HepG2 (cell line): ENCODE measurements at regions not wholly inside any gene's neighbourhood (a gene's known extent, or its start where the extent isn't known, plus 50 kb on each side); places are given as distances from the start of the nearest gene placed in this dataset.

Source experiments
- ARID2 ChIP-seq: sonication (generic); formaldehyde crosslinking; IDR thresholded peaks from 2 replicates; pipeline ENCODE4 v1.8.1; 2022; ENCODE audit warnings: mild to moderate bottlenecking, missing genetic modification reagents, borderline replicate concordance
- CEBPG ChIP-seq: IDR thresholded peaks from 2 replicates; pipeline ENCODE4 v1.6.1; 2016
- CREB1 ChIP-seq, 2 experiments: fragments of 450-650 bp in 1 of 2; IDR thresholded peaks; 2 replicates each; pipeline ENCODE4 v1.6.1; 2016 to 2017; ENCODE audit warnings: control low read depth in 1 of 2, mild to moderate bottlenecking in 1 of 2, missing compliant biosample characterization in 1 of 2, missing genetic modification characterization in 1 of 2
- HDAC1 ChIP-seq: sonication (generic); formaldehyde crosslinking; IDR thresholded peaks from 2 replicates; pipeline ENCODE4 v1.5.1; 2020; ENCODE audit warnings: mild to moderate bottlenecking, missing genetic modification reagents
- HNF4G ChIP-seq, 2 experiments: sonication (generic) in 1 of 2; formaldehyde crosslinking in 1 of 2; IDR thresholded peaks; 2 replicates each; pipeline versions ENCODE4 v1.4.0 to v1.6.1; 2011 to 2020; ENCODE audit warnings: borderline replicate concordance in 2 of 2, low read depth in 2 of 2, mild to moderate bottlenecking in 2 of 2, low read length in 1 of 2, missing genetic modification reagents in 1 of 2, moderate library complexity in 1 of 2
- JARID2 ChIP-seq: sonication (generic); formaldehyde crosslinking; IDR thresholded peaks from 2 replicates; pipeline ENCODE4 v1.8.1; 2023; ENCODE audit warnings: missing genetic modification reagents, inconsistent platforms; ENCODE audit not compliant: insufficient replicate concordance
- KLF12 ChIP-seq: sonication (generic); formaldehyde crosslinking; IDR thresholded peaks from 2 replicates; pipeline ENCODE4 v1.4.0; 2020; ENCODE audit warnings: missing genetic modification reagents, borderline replicate concordance
- MIER2 ChIP-seq: IDR thresholded peaks from 2 replicates; pipeline ENCODE4 v1.6.1; 2016; ENCODE audit warnings: missing biosample characterization, missing genetic modification reagents
- MLLT10 ChIP-seq: sonication (generic); formaldehyde crosslinking; IDR thresholded peaks from 2 replicates; pipeline ENCODE4 v1.4.0; 2020; ENCODE audit warnings: missing genetic modification reagents
- NR3C1 ChIP-seq: sonication (generic); formaldehyde crosslinking; IDR thresholded peaks from 2 replicates; pipeline ENCODE4 v1.4.0; 2020; ENCODE audit warnings: missing genetic modification reagents
- SAP130 ChIP-seq: IDR thresholded peaks from 2 replicates; pipeline ENCODE4 v1.6.1; 2016; ENCODE audit warnings: low read depth
- SMAD9 ChIP-seq: sonication (generic); formaldehyde crosslinking; IDR thresholded peaks from 2 replicates; pipeline ENCODE4 v1.5.1; 2020; ENCODE audit warnings: mild to moderate bottlenecking, missing genetic modification reagents
- TARDBP ChIP-seq: sonication (generic); formaldehyde crosslinking; IDR thresholded peaks from 2 replicates; pipeline ENCODE4 v1.8.0; 2022; ENCODE audit warnings: mild to moderate bottlenecking, missing genetic modification reagents
- XRCC5 ChIP-seq: fragments of 200-400 bp; formaldehyde crosslinking; optimal IDR thresholded peaks from 2 replicates; pipeline ENCODE3; 2017; ENCODE audit warnings: mild to moderate bottlenecking, low read length
- ZNF331 ChIP-seq: sonication (generic); formaldehyde crosslinking; IDR thresholded peaks from 2 replicates; pipeline ENCODE4 v1.4.0; 2020; ENCODE audit warnings: missing genetic modification reagents
- ZNF644 ChIP-seq: IDR thresholded peaks from 2 replicates; pipeline ENCODE4 v1.6.1; 2016; ENCODE audit warnings: low read depth
- ZNF737 ChIP-seq: sonication (generic); formaldehyde crosslinking; IDR thresholded peaks from 2 replicates; pipeline ENCODE4 v1.5.0; 2020; ENCODE audit warnings: missing genetic modification reagents, mild to moderate bottlenecking, borderline replicate concordance
- ZSCAN31 ChIP-seq: sonication (generic); formaldehyde crosslinking; IDR thresholded peaks from 2 replicates; pipeline ENCODE4 v1.5.0; 2020; ENCODE audit warnings: low read depth, mild to moderate bottlenecking, missing genetic modification reagents
- TF ChIP-seq, protein P1 (sequence below): sonication (generic); formaldehyde crosslinking; IDR thresholded peaks from 2 replicates; pipeline ENCODE4 v1.4.0; 2020; ENCODE audit warnings: missing genetic modification reagents
- TF ChIP-seq, protein P2 (sequence below): sonication (generic); formaldehyde crosslinking; IDR thresholded peaks from 2 replicates; pipeline ENCODE4 v1.5.0; 2020; ENCODE audit warnings: mild to moderate bottlenecking, missing genetic modification reagents, borderline replicate concordance
- TF ChIP-seq, protein P3 (sequence below): sonication (generic); formaldehyde crosslinking; IDR thresholded peaks from 2 replicates; pipeline ENCODE4 v1.8.1; 2023; ENCODE audit warnings: mild to moderate bottlenecking, missing genetic modification reagents

DNA sequence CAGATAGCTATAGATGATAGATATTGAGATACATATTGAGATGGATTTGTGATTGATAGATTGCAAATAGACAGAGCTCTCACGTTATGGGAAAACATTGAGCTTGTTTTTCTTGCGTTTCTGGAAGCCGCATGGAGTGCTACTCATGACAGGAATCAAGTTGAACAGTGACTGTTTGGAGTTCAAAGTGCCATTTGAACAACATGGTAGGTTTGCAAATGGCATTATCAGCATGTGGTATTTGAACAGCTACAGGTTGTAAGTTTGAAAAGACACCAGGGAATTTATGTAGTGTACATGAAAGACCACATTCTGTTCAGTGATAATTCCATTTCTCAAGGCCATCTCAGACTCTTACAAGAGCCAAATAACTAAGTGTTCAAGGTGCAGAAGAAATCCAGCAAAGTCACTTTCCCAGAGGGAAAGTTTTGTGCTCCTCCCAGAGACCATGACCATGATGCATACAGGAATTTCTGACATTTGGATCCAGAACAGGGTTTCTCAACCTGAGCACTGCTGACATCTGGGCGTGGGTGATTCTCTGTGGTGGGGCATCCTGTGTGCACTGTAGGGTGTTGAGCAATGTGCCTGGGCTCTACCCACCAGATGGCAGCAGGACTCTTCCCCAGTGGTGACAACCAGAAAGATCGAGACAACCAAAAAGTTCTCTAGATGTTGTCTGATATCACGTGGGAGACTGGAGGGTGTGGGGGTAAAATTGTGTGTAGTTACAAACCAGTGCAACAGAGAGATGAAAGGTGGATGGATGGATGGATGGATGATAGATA is 399.1 kb upstream of the AMELY start (continued):
- TF ChIP-seq, protein P1, sequence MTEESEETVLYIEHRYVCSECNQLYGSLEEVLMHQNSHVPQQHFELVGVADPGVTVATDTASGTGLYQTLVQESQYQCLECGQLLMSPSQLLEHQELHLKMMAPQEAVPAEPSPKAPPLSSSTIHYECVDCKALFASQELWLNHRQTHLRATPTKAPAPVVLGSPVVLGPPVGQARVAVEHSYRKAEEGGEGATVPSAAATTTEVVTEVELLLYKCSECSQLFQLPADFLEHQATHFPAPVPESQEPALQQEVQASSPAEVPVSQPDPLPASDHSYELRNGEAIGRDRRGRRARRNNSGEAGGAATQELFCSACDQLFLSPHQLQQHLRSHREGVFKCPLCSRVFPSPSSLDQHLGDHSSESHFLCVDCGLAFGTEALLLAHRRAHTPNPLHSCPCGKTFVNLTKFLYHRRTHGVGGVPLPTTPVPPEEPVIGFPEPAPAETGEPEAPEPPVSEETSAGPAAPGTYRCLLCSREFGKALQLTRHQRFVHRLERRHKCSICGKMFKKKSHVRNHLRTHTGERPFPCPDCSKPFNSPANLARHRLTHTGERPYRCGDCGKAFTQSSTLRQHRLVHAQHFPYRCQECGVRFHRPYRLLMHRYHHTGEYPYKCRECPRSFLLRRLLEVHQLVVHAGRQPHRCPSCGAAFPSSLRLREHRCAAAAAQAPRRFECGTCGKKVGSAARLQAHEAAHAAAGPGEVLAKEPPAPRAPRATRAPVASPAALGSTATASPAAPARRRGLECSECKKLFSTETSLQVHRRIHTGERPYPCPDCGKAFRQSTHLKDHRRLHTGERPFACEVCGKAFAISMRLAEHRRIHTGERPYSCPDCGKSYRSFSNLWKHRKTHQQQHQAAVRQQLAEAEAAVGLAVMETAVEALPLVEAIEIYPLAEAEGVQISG (CRISPR knock-in tag), result no peak
- peak; percentile 55; the same call in 1 of the 2 replicates for TF ChIP-seq CEBPG (CRISPR knock-in tag)
- TF ChIP-seq CREB1 (IDR thresholded peaks at IDR 0.05), result no peak
- TF ChIP-seq CREB1 (CRISPR knock-in tag; IDR thresholded peaks at IDR 0.05), result no peak
- TF ChIP-seq JARID2 (CRISPR knock-in tag), result no peak
- TF ChIP-seq, protein P2, sequence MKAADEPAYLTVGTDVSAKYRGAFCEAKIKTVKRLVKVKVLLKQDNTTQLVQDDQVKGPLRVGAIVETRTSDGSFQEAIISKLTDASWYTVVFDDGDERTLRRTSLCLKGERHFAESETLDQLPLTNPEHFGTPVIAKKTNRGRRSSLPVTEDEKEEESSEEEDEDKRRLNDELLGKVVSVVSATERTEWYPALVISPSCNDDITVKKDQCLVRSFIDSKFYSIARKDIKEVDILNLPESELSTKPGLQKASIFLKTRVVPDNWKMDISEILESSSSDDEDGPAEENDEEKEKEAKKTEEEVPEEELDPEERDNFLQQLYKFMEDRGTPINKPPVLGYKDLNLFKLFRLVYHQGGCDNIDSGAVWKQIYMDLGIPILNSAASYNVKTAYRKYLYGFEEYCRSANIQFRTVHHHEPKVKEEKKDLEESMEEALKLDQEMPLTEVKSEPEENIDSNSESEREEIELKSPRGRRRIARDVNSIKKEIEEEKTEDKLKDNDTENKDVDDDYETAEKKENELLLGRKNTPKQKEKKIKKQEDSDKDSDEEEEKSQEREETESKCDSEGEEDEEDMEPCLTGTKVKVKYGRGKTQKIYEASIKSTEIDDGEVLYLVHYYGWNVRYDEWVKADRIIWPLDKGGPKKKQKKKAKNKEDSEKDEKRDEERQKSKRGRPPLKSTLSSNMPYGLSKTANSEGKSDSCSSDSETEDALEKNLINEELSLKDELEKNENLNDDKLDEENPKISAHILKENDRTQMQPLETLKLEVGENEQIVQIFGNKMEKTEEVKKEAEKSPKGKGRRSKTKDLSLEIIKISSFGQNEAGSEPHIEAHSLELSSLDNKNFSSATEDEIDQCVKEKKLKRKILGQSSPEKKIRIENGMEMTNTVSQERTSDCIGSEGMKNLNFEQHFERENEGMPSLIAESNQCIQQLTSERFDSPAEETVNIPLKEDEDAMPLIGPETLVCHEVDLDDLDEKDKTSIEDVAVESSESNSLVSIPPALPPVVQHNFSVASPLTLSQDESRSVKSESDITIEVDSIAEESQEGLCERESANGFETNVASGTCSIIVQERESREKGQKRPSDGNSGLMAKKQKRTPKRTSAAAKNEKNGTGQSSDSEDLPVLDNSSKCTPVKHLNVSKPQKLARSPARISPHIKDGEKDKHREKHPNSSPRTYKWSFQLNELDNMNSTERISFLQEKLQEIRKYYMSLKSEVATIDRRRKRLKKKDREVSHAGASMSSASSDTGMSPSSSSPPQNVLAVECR (CRISPR knock-in tag), result no peak
- TF ChIP-seq HNF4G (IDR thresholded peaks at IDR 0.05; ENCODE audit: borderline replicate concordance, low read depth, low read length), result 0 out of 2 replicates have a peak, but pooled peaks have one; percentile 42
- no peak for TF ChIP-seq HNF4G (CRISPR knock-in tag; IDR thresholded peaks at IDR 0.05; ENCODE audit: borderline replicate concordance, low read depth)
- no peak for TF ChIP-seq SMAD9 (CRISPR knock-in tag)
- TF ChIP-seq MIER2, result no peak
- no peak for TF ChIP-seq ZNF737
- peak; percentile 13; the same call in 1 of the 2 replicates for TF ChIP-seq ZNF331 (CRISPR knock-in tag)
- no peak for TF ChIP-seq XRCC5
- no peak for TF ChIP-seq NR3C1 (CRISPR knock-in tag)
- TF ChIP-seq TARDBP (CRISPR knock-in tag), result no peak
- peak; percentile 90 for TF ChIP-seq ZNF644
- TF ChIP-seq HDAC1 (CRISPR knock-in tag), result 0 out of 2 replicates have a peak, but pooled peaks have one; percentile 33
- TF ChIP-seq ARID2 (CRISPR knock-in tag), result no peak
- TF ChIP-seq, protein P3, sequence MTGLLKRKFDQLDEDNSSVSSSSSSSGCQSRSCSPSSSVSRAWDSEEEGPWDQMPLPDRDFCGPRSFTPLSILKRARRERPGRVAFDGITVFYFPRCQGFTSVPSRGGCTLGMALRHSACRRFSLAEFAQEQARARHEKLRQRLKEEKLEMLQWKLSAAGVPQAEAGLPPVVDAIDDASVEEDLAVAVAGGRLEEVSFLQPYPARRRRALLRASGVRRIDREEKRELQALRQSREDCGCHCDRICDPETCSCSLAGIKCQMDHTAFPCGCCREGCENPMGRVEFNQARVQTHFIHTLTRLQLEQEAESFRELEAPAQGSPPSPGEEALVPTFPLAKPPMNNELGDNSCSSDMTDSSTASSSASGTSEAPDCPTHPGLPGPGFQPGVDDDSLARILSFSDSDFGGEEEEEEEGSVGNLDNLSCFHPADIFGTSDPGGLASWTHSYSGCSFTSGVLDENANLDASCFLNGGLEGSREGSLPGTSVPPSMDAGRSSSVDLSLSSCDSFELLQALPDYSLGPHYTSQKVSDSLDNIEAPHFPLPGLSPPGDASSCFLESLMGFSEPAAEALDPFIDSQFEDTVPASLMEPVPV (CRISPR knock-in tag), result no peak
- TF ChIP-seq MLLT10 (CRISPR knock-in tag), result no peak
- TF ChIP-seq SAP130 (CRISPR knock-in tag), result peak; percentile 52; the same call in 1 of the 2 replicates
- no peak for TF ChIP-seq ZSCAN31
- TF ChIP-seq KLF12 (CRISPR knock-in tag), result no peak
